ENCODE measurements at regions not wholly inside any gene's neighbourhood (a gene's known extent, or its start where the extent isn't known, plus 50 kb on each side); places are given as distances from the start of the nearest gene placed in this dataset.
A peak's percentile ranks its signal among the peaks of the same experiment; 100 is the strongest.

DNA sequence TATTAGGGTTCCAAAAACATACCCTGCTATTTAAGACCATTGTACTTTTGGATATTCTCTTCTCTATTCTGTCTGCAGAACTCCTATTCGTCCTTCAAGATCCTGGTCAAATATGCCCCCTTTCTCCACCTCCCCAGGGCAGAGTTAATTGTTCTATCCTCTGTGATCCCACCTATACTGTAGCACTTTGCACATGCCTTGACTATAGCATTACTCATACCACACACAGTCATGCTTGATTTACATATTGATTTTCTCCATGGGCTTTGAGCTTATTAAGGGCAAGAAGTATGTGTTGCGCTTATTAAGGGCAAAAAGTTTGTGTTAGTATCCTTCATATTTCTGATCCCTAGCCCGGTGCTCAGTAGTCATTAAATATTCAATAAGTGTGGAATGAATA, 263.7 kb upstream of the CADM1 start:
- H3K27ac Mint-ChIP-seq: no peak overlapping the region
- H3K27me3 Mint-ChIP-seq: peaks cover 0 to 4% (median 0%) of the 10 kb centered on the region in 3 donors
- H3K4me1 Mint-ChIP-seq: no peaks in the 10 kb centered on the region
- H3K36me3 Mint-ChIP-seq: no peaks in the 10 kb centered on the region
- H3K9me3 Mint-ChIP-seq: peaks cover 0 to 10% (median 0%) of the 10 kb centered on the region in 7 donors
- no peak for ATAC-seq (ENCODE audit: low read depth in 2 of 2)
- H3K4me3 Mint-ChIP-seq: no peak overlapping the region
- no peak for DNase-seq

DNA sequence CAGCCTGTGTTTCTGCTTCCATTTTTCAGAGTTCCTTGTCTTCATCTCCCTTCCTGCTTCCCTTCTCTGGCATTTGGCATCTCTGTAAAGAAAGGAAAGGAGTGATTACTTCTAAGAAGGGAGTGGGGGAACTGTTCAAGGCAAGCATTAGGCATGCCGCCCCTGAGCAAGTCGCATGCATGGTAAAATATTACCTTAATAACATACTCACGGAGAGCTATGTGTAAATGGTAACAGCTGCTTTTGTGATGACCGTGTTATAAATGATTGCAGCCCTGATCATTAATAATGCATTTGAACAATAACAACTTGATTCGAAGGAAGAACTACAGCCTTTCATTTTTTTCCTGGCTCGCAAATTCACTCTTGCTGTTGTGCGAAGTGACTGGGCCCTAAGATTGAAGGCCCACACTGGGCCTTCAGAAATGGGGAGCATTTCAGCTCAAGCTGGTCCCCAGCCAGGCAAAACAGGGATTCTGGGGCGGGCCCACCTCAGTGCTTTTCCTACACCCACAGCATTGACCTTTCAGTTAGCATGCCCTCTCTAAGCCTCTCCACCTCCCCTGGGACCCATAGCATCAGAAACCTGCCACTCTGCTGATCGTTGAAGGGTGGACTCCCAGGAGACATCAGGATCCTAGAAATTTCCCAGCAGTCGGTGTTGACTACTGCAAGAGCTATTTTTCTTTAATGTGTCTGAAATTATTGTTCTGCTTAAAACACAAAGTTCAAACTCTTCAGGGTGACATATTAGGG, 263.0 kb upstream of the CADM1 start:
- peak overlapping the region in 1 of 6 donors; percentile 16 for H3K27ac Mint-ChIP-seq
- no peaks in the 10 kb centered on the region for H3K4me1 Mint-ChIP-seq
- no peak for DNase-seq
- H3K36me3 Mint-ChIP-seq: no peaks in the 10 kb centered on the region
- peaks cover 2 to 7% (median 3%) of the 10 kb centered on the region in 3 donors for H3K27me3 Mint-ChIP-seq
- H3K9me3 Mint-ChIP-seq: peaks cover 0 to 10% (median 0%) of the 10 kb centered on the region in 7 donors
- no peak overlapping the region for H3K4me3 Mint-ChIP-seq
- no peak for ATAC-seq (ENCODE audit: low read depth in 2 of 2)

DNA sequence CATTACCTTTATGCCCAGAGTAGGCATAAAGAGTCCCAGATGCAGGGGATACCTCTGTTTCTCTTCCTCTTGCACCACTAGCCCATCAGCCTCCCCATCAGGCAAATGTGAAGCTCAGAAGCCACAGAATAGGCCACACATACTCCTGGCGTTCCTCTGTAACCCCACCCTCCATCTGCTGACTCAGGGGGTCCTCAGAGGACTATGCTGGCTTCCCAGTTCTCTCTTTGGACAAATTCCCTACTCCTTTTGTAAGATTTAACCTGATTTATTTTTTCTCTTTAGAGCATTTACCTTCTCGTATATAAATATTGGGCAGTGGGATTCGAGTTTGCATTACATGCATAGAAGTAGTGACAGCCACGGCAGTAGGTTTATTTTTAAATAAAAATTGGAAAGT, 262.3 kb upstream of the CADM1 start:
- H3K4me3 Mint-ChIP-seq: no peak overlapping the region
- DNase-seq: no peak
- peaks cover 9 to 13% (median 10%) of the 10 kb centered on the region in 3 donors for H3K27me3 Mint-ChIP-seq
- H3K27ac Mint-ChIP-seq: no peak overlapping the region
- no peaks in the 10 kb centered on the region for H3K36me3 Mint-ChIP-seq
- peaks cover 0 to 10% (median 1%) of the 10 kb centered on the region in 7 donors for H3K9me3 Mint-ChIP-seq
- H3K4me1 Mint-ChIP-seq: no peaks in the 10 kb centered on the region
- ATAC-seq (ENCODE audit: low read depth in 2 of 2): no peak

DNA sequence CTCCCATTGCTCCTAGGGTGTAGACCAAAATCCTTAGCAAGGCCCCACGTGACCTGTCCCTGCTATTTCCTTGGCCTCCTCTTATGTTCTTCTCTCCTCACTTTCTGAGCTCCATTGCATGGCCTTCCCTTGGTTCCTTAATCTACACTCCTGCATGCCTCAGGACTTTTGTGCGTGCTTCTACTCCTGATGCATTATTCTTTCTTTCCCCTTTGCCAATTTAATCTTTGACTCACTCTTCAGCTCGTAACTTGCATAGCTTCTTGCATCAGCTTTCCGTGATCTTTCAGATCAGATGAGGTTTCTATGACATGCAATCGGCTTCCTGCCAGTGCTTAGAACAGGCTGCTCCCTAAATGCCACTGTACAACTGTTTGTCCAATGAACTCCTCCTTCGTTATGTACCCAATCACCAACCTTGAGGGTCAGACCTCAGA, 261.6 kb upstream of the CADM1 start:
- ATAC-seq (ENCODE audit: low read depth in 2 of 2): no peak
- DNase-seq: no peak
- no peak overlapping the region for H3K27ac Mint-ChIP-seq
- peaks cover 12 to 15% (median 14%) of the 10 kb centered on the region in 3 donors for H3K27me3 Mint-ChIP-seq
- no peaks in the 10 kb centered on the region for H3K4me1 Mint-ChIP-seq
- no peaks in the 10 kb centered on the region for H3K36me3 Mint-ChIP-seq
- H3K9me3 Mint-ChIP-seq: peaks cover 0 to 9% (median 1%) of the 10 kb centered on the region in 7 donors
- H3K4me3 Mint-ChIP-seq: no peak overlapping the region

DNA sequence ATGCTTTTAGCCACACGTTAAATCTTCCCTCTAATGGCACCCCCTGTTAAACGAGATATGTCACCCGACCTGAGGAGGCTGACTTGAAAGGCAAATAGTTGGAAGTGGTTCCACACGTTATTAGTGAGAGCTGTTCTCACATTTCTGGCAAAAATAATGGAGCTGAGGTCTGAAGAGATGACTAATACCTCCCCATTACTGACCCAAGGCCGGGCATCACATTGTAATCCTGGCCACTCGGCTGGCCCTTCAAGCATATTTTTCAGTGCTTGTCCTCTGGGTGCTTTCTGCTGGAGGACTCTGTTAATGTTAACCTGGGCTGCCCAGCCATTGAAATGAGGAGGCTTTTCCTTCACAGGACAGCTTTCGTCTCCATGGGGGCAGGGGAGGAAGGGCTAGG, 260.0 kb upstream of the CADM1 start:
- Mint-ChIP-seq H3K27me3 (peaks cover 18 to 22% (median 22%) of the 10 kb centered on the region in 3 donors), H3K4me3 (no peak overlapping the region), H3K4me1 (no peaks in the 10 kb centered on the region), H3K36me3 (peaks cover 0 to under 1% of the 10 kb centered on the region in 2 donors), H3K9me3 (peaks cover 0 to 5% (median 0%) of the 10 kb centered on the region in 7 donors), H3K27ac (no peak overlapping the region)
- DNase-seq: no peak
- ATAC-seq (ENCODE audit: low read depth in 2 of 2): no peak

DNA sequence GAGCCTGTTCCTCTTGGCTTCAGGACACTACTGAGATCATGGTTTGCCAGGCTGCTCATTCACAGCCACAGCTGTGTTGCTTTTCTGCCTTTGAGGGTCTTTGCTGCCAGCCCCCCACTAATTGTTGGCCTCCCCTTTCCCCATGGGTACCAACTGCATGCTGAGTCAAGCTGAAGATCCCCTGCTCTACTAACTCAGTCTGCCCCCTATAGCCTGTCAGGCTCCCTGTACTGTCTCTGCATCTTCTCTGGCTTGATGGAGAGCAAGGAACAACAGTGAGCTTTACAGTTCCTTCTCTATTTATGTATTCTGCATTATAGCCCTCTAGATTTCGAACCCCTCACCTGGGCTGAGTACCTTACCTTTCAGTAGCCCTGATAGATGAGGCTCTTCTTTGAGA, 257.6 kb upstream of the CADM1 start:
- ATAC-seq (ENCODE audit: low read depth in 2 of 2) (no peak), DNase-seq (no peak)
- no peak overlapping the region for H3K27ac Mint-ChIP-seq
- peaks cover 0 to 7% (median 0%) of the 10 kb centered on the region in 7 donors for H3K9me3 Mint-ChIP-seq
- H3K36me3 Mint-ChIP-seq: peaks cover 0 to 8% of the 10 kb centered on the region in 2 donors
- peaks cover 31 to 43% (median 35%) of the 10 kb centered on the region in 3 donors for H3K27me3 Mint-ChIP-seq
- peak overlapping the region in 1 of 8 donors; percentile 23 for H3K4me3 Mint-ChIP-seq
- H3K4me1 Mint-ChIP-seq: no peaks in the 10 kb centered on the region

DNA sequence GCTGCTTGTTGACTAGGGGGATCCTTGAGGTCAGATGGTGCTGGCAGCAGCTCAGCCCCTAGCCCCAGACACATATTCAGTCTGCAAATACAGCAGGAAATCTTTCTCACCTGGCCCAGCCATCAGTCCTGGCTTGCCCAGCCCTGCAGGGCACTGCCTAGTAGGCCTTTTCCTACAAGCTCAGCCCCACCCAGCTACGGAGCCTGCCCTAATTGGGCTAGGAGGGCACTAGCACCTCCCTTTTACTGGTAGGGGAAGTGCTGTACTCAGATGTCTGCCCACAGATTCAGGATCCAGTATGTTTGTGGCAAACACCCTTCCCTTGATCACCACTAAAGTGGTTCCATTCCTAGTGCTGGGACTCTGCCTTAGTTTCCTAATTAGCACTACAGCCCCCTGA, 257.1 kb upstream of the CADM1 start:
- ATAC-seq (ENCODE audit: low read depth in 2 of 2) (no peak), DNase-seq (no peak)
- Mint-ChIP-seq H3K4me3 (peak overlapping the region in 1 of 8 donors; percentile 30), H3K27ac (no peak overlapping the region), H3K4me1 (no peaks in the 10 kb centered on the region), H3K9me3 (peaks cover 0 to 7% (median 2%) of the 10 kb centered on the region in 7 donors), H3K36me3 (peaks cover 0 to 8% of the 10 kb centered on the region in 2 donors), H3K27me3 (peaks cover 31 to 48% (median 35%) of the 10 kb centered on the region in 3 donors)

DNA sequence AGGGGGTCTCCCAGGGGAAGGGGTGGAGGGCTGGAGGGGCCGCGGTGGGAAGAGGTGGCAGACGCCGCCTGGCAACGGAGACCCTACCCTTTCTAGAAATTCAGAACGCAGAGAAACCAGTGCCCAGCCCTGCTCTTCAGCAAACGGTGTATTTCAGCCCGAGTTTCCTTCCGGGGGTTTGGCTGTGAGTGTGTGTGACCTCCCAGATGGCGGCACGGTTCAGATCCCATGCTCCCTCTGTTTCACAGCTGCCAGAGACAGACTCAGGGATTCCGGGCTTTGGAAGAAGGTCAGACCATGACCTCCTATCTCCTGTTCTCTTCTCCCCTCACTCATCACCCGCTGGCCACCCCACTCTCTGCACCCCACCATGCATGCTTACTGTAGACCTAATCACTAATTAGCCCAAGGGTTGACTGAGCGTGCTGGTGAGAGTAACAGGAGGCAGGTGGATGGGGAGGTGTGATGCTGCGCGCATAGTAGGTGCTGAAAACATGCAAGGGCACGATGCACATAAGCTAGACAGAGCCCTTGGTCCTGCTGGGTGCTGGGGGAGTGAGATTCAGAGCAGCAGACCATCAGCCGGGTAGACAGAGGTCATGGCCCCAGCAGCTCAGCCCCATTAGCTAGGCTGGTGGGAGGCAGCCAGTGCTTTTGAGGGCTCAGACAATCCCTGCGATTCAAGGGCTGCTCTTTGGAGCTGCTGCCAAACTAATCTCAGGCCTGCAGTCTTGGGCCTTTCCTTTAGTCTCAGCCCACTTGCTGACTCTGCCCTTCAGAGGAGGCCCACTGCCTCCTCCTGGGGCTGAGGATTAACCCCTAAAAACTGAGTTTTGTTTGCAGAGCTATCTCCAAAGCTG, 256.5 kb upstream of the CADM1 start:
- H3K27ac Mint-ChIP-seq: peak overlapping the region in 1 of 6 donors; percentile 81

DNA sequence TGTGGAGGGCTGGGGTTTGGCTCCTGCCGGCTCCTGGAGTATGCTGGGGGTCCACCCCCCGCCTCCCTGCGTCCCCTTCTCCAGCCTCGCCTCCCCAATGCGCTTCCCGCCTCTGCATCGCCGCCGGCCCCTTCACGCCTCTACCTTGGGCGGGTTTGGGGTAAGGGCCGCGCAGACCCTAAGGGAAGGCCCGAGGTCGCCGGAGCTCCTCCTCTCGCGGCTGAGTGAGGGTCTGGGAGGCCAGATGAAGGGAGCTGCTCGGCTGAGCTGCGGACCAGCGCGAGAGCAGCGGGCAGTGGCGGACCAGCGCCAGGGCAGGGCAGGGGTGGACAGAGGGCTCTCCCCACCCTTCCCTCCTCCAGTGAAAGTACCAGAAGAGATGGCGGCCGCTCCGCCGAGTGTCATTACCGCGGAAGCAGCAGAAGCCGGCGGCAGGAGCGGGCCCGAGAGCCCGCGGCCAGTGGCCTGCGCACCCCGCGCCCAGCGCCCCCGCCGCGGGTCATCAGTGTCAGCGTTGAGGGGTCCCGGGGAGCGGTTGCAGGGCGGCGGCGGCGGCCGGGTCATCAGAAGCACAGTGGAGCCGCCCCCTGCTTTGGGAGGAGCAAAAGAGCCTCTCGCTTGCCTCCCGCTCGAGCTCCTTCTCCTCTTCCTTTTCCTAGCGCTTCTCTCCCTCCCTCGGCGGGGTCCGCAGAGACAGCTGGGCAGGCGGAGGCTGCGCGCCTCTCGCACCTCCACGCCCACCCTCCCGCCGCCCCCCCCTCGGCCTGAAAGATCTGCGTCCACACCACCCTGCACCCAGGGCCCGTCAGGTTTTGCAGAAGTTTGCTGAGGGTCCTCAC, 255.6 kb upstream of the CADM1 start:
- no peak for ATAC-seq (ENCODE audit: low read depth in 2 of 2)
- Mint-ChIP-seq H3K9me3 (peaks cover 0 to 8% (median 4%) of the 10 kb centered on the region in 7 donors), H3K27ac (no peak overlapping the region), H3K27me3 (peaks cover 31 to 49% (median 35%) of the 10 kb centered on the region in 3 donors), H3K36me3 (peaks cover 0 to 8% of the 10 kb centered on the region in 2 donors), H3K4me1 (no peaks in the 10 kb centered on the region), H3K4me3 (no peak overlapping the region)
- no peak for DNase-seq

More for the DNA sequence above, 256.5 kb upstream of the CADM1 start:
- H3K9me3 Mint-ChIP-seq: peaks cover 0 to 7% (median 4%) of the 10 kb centered on the region in 7 donors
- ATAC-seq (ENCODE audit: low read depth in 2 of 2) (no peak), DNase-seq (no peak)
- peaks cover 0 to 8% of the 10 kb centered on the region in 2 donors for H3K36me3 Mint-ChIP-seq
- no peak overlapping the region for H3K4me3 Mint-ChIP-seq
- H3K4me1 Mint-ChIP-seq: no peaks in the 10 kb centered on the region
- H3K27me3 Mint-ChIP-seq: peaks cover 31 to 49% (median 35%) of the 10 kb centered on the region in 3 donors

DNA sequence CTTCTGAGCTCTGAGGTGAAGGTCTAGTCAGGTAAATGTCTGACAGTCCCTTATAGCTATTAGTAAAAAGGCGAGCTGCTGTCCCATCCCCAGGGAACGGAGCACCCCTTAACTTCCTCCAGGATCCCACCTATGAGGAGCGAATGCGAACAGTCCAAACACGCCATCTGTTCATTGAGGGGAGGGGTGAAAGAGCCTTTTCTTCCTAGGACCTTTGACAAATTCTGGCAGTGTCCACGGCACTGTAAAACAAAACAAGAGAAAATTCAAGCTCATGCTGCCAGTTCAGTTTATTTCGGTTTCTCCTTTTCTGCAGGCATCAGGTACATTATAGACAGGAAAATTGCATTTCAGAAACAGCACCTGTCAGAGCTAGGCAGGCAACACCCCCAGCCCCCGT, 253.8 kb upstream of the CADM1 start:
- peaks cover 31 to 49% (median 35%) of the 10 kb centered on the region in 3 donors for H3K27me3 Mint-ChIP-seq
- ATAC-seq (ENCODE audit: low read depth in 2 of 2) (no peak), DNase-seq (no peak)
- no peaks in the 10 kb centered on the region for H3K4me1 Mint-ChIP-seq
- no peak overlapping the region for H3K4me3 Mint-ChIP-seq
- peaks cover 0 to 8% of the 10 kb centered on the region in 2 donors for H3K36me3 Mint-ChIP-seq
- peaks cover 0 to 14% (median 4%) of the 10 kb centered on the region in 7 donors for H3K9me3 Mint-ChIP-seq
- no peak overlapping the region for H3K27ac Mint-ChIP-seq

DNA sequence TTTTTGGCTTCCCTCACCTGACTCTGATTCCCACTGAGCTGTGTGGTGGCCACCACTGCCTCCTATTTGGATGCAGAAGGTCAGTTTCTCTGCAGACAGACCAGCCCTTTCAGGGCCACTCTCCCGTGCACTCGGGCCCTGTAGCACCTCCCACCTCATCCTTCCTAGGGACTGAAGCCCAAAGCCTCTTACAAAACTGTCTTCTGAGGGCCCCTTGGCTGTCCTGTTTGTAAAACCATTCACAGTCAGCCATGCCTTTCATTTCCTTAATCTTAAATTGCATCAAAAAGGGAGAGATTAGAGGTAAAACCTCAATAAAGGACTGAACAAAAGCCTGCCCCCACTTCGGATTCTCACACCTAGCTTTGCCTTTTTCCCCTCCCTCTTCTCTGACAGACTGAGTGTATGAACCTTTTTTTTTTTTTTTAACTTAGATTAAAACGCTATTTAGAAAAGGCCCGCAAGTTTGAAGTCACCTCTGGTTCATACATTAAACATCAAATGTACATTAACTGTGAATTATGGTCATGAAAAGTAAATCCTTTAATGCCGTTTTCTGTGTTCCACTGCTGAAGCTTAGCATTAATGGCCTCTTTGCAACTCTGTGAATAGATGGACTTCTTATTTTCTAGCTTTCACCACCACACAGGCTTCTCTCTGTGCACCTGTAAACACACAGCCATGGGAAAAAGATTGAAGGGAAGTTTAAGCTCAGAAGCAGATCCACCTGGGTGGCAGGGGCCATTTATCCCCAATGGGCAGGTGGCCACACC, 247.2 kb upstream of the CADM1 start:
- H3K36me3 Mint-ChIP-seq: no peaks in the 10 kb centered on the region
- ATAC-seq (ENCODE audit: low read depth in 2 of 2) (no peak), DNase-seq (no peak)
- no peak overlapping the region for H3K4me3 Mint-ChIP-seq
- peaks cover 0 to 5% (median 0%) of the 10 kb centered on the region in 3 donors for H3K27me3 Mint-ChIP-seq
- H3K9me3 Mint-ChIP-seq: peaks cover 0 to 23% (median 3%) of the 10 kb centered on the region in 7 donors
- no peaks in the 10 kb centered on the region for H3K4me1 Mint-ChIP-seq
- no peak overlapping the region for H3K27ac Mint-ChIP-seq
